GM19452 (cell line): ENCODE measurements at regions not wholly inside any gene's neighbourhood (a gene's known extent, or its start where the extent isn't known, plus 50 kb on each side); places are given as distances from the start of the nearest gene placed in this dataset.

Experiments used
- ATAC-seq: cut with Tn5 transposase; IDR thresholded peaks from one replicate; pipeline ENCODE4 v1.9.1; 2021; ENCODE audit not compliant: unreplicated experiment

DNA sequence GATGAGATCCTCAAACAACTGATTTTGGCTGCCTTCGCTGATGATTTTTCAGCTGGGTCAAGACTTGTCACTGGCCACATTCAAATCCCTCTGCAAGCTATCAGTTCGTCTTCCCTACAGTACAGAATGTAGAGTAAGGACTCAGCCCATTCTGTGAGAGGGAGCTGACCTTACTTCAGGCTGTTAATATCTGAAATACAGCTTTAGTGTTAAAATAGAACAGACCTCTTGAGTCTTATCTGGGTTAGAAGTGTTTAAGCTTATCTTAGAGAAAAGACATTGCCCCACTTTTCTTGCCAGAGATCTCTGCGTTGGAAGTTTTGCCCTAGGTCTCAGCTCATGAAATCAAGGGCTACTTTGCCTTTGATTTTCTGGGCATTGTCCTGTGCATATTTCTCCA, 383.4 kb upstream of the LARGE1 start:
- ATAC-seq = no peak

- no peak for ATAC-seq
Observed at GRCh38 chr22:34306361-34306760, 386.1 kb upstream of the LARGE1 start.

GRCh38 chr22:34308101-34308500, 387.8 kb upstream of the LARGE1 start:
- ATAC-seq = no peak

DNA sequence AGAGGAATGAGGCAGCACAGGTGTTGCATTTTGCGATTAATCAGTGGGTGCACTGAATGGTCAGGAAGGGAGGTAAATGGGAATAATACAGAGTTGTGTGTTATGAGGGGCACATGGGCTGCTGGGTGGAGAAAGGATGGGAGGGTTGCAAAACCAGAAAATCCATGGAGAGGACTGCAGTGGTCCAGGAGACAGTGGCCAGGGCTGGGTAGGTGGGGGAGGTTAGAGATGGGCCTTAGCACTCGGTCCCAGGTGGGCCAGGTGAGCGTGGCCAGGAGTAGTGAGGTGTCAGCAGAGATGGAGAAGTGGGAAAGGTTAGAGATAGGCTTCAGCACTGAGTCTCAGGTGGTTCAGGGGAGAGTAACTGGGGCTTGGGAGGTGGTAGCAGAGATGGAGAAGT, 399.1 kb upstream of the LARGE1 start:
- ATAC-seq = no peak

GRCh38 chr22:34324763-34325162, 404.5 kb upstream of the LARGE1 start:
- no peak for ATAC-seq

DNA sequence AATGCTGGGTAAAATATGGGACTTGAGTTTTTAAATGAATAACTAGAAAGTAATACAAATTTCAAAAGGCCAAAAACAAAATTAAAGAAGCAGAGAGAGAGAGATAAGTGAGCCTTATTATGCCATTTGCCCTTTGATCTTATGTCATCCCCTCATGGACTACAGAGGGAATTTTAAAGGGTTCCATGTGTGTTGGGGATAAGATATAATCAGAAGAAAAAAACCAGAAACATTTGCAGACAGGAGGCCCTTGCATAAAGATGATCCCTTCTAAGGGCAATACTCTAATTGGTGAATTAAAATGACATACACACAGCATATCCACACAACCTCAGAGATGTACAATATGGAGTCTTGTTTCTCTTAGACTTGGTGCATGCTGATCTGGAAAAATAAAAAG, 406.6 kb upstream of the LARGE1 start:
- ATAC-seq = no peak

- no peak for ATAC-seq
Observed at GRCh38 chr22:34330432-34330831, 410.2 kb upstream of the LARGE1 start.

GRCh38 chr22:34333285-34333684, 413.0 kb upstream of the LARGE1 start:
- no peak for ATAC-seq

GRCh38 chr22:34334893-34335292, 414.6 kb upstream of the LARGE1 start:
- ATAC-seq = no peak

DNA sequence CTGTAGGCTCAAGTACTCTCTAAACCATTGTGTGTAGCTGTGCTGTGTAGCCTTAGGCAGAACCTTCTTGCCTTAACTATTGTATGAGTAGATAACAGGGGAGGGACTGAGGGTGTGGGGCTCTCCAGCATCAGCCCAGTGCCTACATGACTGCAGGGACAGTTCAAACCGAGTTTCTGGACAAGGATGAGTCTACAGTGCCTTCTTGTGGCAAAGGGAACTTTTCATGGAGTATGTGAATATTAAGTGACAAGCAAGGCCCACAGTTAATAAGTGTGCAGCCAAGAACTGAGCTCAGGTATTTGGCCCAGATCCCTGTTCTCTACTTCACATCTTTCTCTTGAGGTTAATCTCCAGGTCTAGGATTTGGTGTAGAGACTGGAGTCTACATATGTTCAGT, 424.4 kb upstream of the LARGE1 start:
- ATAC-seq = no peak

- ATAC-seq = no peak
Observed at GRCh38 chr22:34354071-34354817, 434.0 kb upstream of the LARGE1 start.

GRCh38 chr22:34356481-34356880, 436.2 kb upstream of the LARGE1 start:
- ATAC-seq = no peak

GRCh38 chr22:34370711-34371110, 450.4 kb upstream of the LARGE1 start:
- no peak for ATAC-seq

GRCh38 chr22:34379825-34380224, 459.5 kb upstream of the LARGE1 start:
- ATAC-seq = no peak

GRCh38 chr22:34380532-34380931, 460.3 kb upstream of the LARGE1 start:
- ATAC-seq = no peak

GRCh38 chr22:34390400-34390799, 470.1 kb upstream of the LARGE1 start:
- no peak for ATAC-seq

DNA sequence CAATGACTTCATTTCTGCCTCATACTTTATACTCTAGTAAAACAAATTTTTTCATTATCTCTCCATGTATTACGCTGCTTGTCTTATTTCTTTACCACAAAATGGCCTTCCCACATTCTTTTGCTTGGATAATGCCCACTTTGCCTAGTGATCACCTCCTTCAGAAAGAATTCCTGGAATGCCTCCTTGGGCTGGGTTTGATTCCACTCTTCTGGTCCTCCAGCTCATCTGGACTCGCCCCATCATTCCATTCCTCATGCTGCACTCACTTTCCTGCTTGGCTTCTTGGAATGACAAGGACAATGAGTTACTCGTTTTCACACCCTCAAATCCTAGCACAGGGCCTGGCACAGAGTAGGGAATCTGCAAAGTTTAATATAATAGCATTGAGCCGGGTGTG, 475.1 kb upstream of the LARGE1 start:
- ATAC-seq = no peak

DNA sequence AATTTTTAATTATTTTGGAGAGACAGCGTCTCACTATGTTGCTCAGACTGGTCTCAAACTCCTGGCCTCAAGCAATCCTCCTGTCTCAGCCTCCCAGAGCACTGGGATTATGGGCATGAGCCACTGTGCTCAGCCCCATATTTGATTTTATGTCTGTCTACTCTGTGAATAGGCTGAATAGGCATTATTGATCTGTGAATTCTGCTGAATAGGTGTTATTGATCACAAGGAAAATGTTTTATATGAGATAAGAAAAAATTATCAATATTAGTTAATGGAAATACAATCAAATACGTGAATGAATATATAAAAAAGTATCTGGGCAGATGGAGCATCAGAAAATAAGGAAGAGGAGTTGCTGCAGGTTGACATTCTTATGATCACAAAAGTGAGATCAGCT, 483.4 kb upstream of the LARGE1 start:
- ATAC-seq = no peak

DNA sequence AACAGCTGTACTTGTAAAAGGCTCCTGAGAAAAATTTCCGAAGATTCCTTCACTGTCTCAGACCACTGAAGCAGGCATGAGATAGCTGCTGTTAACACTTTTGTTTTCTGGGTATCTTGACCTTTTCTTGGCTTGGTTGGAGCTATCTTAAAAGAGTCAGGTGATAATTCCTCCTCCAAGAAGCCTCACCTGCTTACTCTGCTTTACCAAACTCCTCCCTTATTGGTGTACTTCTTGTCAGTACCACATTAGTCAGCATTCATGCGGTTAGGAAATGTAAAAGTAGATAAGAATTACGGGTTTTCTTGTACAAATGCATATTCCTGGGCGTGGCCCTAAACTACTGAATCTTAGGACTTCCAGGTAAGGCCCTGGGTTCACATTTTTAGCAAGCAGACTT, 489.8 kb upstream of the LARGE1 start:
- ATAC-seq = no peak

GRCh38 chr22:34414467-34415440, 494.5 kb upstream of the LARGE1 start:
- ATAC-seq = no peak

- ATAC-seq = no peak
Observed at GRCh38 chr22:34416022-34416860, 496.0 kb upstream of the LARGE1 start.
